BE2C (cell line): ENCODE measurements at regions not wholly inside any gene's neighbourhood (a gene's known extent, or its start where the extent isn't known, plus 50 kb on each side); places are given as distances from the start of the nearest gene placed in this dataset.

Experiments used
- DNase-seq: peaks from one replicate; pipeline ENCODE4 v3.0.0-alpha.2; 2020
- H3K27me3 ChIP-seq: fragments of 250-450 bp; sonication (Bioruptor Pico); 2 replicates; pipeline ENCODE4 v1.5.1; 2020; ENCODE audit warnings: mild to moderate bottlenecking
- H3K36me3 ChIP-seq: fragments of 250-450 bp; sonication (Bioruptor Pico); 2 replicates; pipeline ENCODE4 v1.5.1; 2020; ENCODE audit warnings: mild to moderate bottlenecking
- H3K4me1 ChIP-seq: fragments of 250-450 bp; sonication (Bioruptor Pico); 2 replicates; pipeline ENCODE4 v1.5.1; 2020
- H3K4me3 ChIP-seq: 2 replicates; pipeline ENCODE4 v1.5.1; 2011; ENCODE audit warnings: low read depth, low read length
- H3K9me3 ChIP-seq: fragments of 250-450 bp; sonication (Bioruptor Pico); 2 replicates; pipeline ENCODE4 v1.5.1; 2020
- TF ChIP-seq, protein P1 (sequence below): IDR thresholded peaks from 2 replicates; pipeline ENCODE4 v1.5.1; 2012; ENCODE audit warnings: mild to moderate bottlenecking, low read depth, low read length

DNA sequence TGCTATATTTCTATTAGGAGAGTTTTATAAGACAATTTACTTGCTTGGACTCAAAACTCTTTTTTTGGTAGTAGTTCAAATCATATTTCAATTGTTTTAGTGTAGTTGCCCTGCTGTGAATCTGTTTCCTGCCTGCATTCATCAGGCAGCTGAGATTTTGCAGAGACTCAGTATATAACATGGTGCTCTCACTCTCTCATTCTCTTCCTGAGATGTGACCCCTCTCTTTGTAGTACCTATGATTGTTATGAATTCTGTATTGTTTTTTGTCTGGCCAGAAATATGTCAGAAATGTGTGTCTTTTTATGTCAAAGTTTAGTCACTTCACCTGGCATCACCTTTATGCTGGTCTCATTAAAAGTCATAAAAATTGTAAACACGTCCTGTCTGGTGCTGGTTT is 374.0 kb downstream of the RAPGEF2 start:
- TF ChIP-seq, protein P1, sequence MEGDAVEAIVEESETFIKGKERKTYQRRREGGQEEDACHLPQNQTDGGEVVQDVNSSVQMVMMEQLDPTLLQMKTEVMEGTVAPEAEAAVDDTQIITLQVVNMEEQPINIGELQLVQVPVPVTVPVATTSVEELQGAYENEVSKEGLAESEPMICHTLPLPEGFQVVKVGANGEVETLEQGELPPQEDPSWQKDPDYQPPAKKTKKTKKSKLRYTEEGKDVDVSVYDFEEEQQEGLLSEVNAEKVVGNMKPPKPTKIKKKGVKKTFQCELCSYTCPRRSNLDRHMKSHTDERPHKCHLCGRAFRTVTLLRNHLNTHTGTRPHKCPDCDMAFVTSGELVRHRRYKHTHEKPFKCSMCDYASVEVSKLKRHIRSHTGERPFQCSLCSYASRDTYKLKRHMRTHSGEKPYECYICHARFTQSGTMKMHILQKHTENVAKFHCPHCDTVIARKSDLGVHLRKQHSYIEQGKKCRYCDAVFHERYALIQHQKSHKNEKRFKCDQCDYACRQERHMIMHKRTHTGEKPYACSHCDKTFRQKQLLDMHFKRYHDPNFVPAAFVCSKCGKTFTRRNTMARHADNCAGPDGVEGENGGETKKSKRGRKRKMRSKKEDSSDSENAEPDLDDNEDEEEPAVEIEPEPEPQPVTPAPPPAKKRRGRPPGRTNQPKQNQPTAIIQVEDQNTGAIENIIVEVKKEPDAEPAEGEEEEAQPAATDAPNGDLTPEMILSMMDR: no peak
- H3K4me1 ChIP-seq: no peaks in the 10 kb centered on the region
- no peak for DNase-seq
- no peaks in the 10 kb centered on the region for H3K27me3 ChIP-seq
- no peaks in the 10 kb centered on the region for H3K9me3 ChIP-seq
- H3K4me3 ChIP-seq: no peak overlapping the region
- no peaks in the 10 kb centered on the region for H3K36me3 ChIP-seq

DNA sequence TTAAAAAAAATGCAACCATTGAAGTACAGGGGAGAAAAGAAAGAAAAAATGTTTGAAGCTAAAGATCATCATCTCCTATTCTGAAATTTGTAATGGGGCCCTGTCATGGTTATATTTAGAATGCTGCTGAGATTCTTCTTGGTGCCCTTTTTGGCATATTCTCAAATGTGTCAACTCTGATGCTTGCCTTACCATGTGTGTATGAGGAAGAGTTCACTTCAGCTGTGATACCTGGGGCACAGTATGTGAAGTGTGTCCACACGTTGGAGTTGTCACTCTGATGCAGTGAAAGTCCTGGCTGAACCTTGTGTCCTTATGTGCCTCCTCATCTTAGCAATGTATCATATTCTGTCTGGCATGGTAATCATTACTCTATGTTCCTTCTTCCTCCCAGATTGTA is 377.9 kb downstream of the RAPGEF2 start:
- Histone ChIP-seq H3K4me3 (no peak overlapping the region), H3K4me1 (no peaks in the 10 kb centered on the region), H3K9me3 (no peaks in the 10 kb centered on the region), H3K27me3 (no peaks in the 10 kb centered on the region), H3K36me3 (no peaks in the 10 kb centered on the region)
- TF ChIP-seq, protein P1: no peak
- no peak for DNase-seq

DNA sequence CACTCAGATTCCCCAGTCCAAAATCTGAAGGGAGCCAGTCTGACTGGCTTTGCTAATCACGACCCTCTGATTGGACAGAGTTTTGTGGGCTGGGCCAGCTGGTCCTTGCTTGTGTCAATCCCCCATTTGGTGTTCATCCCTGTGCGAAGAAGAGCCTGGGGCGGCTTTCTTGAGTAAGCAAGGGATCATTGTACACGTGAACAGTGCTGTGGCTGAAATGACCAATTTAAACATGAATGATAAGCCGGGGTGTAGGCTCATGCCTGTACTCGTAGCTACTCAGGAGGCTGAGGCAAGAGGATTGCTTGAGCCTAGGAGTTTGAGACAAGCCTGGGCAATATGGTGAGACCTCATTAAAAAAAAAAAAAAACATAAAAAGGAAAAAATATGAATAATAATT is 379.1 kb downstream of the RAPGEF2 start:
- no peak for DNase-seq
- no peaks in the 10 kb centered on the region; the same call in 1 of the 2 replicates for H3K4me1 ChIP-seq
- TF ChIP-seq, protein P1: no peak
- H3K4me3 ChIP-seq: no peak overlapping the region
- H3K36me3 ChIP-seq: no peaks in the 10 kb centered on the region
- H3K27me3 ChIP-seq: no peaks in the 10 kb centered on the region
- H3K9me3 ChIP-seq: no peaks in the 10 kb centered on the region

DNA sequence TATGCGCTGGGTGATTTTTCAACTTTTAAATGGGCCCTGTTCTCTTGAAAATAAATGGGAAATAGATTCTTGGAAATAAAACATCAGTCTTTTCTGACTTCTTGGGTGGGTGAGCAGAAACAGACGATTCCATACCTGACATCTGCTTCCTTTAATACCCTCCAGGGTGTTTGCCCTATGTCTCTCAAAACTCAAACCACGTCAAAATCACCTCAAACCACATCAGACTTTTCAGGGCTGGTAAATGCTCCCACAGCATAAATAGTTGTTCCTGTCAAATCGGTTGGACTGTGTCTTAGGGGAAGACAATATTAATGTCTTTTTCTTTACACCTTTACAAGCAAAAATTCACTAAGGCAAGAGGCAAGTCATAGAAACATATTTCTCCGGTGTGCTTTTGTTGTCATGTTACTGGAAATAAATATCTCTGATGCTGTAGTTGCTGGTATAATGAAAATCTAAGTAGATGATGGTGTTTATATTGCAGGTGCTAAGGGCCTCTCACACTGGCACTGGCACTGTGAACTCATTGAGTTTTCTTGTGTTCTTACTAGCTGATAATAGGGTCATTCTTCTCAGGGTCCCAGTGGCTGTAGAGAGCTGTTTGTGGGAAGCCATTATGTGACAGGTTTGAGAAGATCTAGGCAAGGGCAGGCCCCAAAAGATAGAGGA is 380.4 kb downstream of the RAPGEF2 start:
- Histone ChIP-seq H3K4me1 (no peaks in the 10 kb centered on the region; the same call in 1 of the 2 replicates), H3K36me3 (no peaks in the 10 kb centered on the region), H3K4me3 (no peak overlapping the region), H3K9me3 (no peaks in the 10 kb centered on the region), H3K27me3 (no peaks in the 10 kb centered on the region)
- TF ChIP-seq, protein P1: no peak
- DNase-seq: no peak

DNA sequence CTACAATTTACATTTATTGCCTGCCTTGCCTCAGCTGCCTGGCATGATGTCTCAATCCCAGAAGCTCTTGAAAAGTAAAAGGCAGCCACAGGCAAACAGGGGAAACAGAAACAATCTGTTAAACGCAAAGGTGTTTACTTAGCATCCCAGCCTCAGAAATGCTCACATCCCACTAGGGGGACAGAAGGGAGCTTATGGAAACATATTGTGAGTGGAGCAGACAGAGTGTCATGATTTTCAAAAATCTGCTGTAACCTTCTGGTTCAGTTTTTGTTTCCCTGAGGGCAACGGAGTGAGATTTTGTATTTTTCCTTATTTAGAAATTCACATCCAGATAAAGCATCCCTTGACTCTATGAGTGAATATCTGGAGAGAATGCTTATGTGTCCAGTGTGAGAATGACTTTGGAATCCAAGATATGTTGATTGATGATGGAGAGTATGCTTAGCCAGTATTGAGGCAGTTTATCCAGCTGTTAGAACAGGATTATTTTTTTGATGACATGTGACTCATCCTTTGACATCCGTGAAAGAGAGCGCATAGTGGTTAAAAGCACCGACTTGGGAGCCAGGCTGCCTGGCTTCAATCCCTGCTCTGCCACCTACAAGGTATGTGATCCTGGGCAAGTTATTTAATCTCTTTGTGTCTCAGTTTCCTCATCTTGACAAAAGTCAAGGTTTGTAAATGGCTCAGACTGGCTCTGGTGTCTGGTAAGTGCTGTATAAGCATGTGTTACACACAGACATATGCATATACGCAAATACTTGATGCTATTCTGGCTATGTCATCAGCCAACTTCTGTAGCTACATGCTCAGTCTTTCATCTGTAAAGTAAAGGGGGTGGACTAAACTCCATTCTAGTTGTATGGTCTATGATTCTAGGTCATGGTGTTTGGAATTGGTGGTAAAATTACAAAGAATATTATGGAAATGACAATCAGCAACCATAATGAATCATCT is 381.2 kb downstream of the RAPGEF2 start:
- H3K36me3 ChIP-seq: no peaks in the 10 kb centered on the region
- no peak for DNase-seq
- no peaks in the 10 kb centered on the region; the same call in 1 of the 2 replicates for H3K4me1 ChIP-seq
- H3K27me3 ChIP-seq: no peaks in the 10 kb centered on the region
- H3K9me3 ChIP-seq: no peaks in the 10 kb centered on the region
- H3K4me3 ChIP-seq: no peak overlapping the region
- TF ChIP-seq, protein P1: no peak
